ENCODE measurements at regions not wholly inside any gene's neighbourhood (a gene's known extent, or its start where the extent isn't known, plus 50 kb on each side); places are given as distances from the start of the nearest gene placed in this dataset.

GRCh38 chr14:62301080-62301479, 538.9 kb downstream of the SNAPC1 start:
- Histone ChIP-seq H3K4me3 (no peak overlapping the region), H3K36me3 (replicated peaks) (no peaks in the 10 kb centered on the region), H3K4me1 (no peaks in the 10 kb centered on the region), H3K9me3 (no peaks in the 10 kb centered on the region), H3K27me3 (ENCODE audit: low read depth) (no peaks in the 10 kb centered on the region)
- in situ Hi-C loops (cut with MboI; ENCODE audit: low sequenced_read_pairs) = no loop called here
- DNase-seq (ENCODE audit: low spot score in 2 of 2) = no peak

GRCh38 chr14:62301911-62302310, 539.7 kb downstream of the SNAPC1 start:
- in situ Hi-C loops (cut with MboI; ENCODE audit: low sequenced_read_pairs) = no loop called here
- Histone ChIP-seq H3K36me3 (replicated peaks) (no peaks in the 10 kb centered on the region), H3K4me3 (no peak overlapping the region), H3K27me3 (ENCODE audit: low read depth) (no peaks in the 10 kb centered on the region), H3K4me1 (no peaks in the 10 kb centered on the region), H3K9me3 (no peaks in the 10 kb centered on the region)
- no peak for DNase-seq (ENCODE audit: low spot score in 2 of 2)

GRCh38 chr14:62303437-62303836, 541.2 kb downstream of the SNAPC1 start:
- no peaks in the 10 kb centered on the region for H3K36me3 ChIP-seq (replicated peaks)
- no peak for DNase-seq (ENCODE audit: low spot score in 2 of 2)
- H3K4me1 ChIP-seq = no peaks in the 10 kb centered on the region
- no peaks in the 10 kb centered on the region for H3K27me3 ChIP-seq (ENCODE audit: low read depth)
- H3K4me3 ChIP-seq = no peak overlapping the region
- no peaks in the 10 kb centered on the region for H3K9me3 ChIP-seq
- in situ Hi-C loops (cut with MboI; ENCODE audit: low sequenced_read_pairs) = no loop called here

GRCh38 chr14:62304257-62304656, 542.0 kb downstream of the SNAPC1 start:
- Histone ChIP-seq H3K4me3 (no peak overlapping the region), H3K36me3 (replicated peaks) (no peaks in the 10 kb centered on the region), H3K27me3 (ENCODE audit: low read depth) (no peaks in the 10 kb centered on the region), H3K4me1 (no peaks in the 10 kb centered on the region), H3K9me3 (no peaks in the 10 kb centered on the region)
- in situ Hi-C loops (cut with MboI; ENCODE audit: low sequenced_read_pairs) = no loop called here
- no peak for DNase-seq (ENCODE audit: low spot score in 2 of 2)

- Histone ChIP-seq H3K27me3 (ENCODE audit: low read depth) (no peaks in the 10 kb centered on the region), H3K4me3 (no peak overlapping the region), H3K4me1 (no peaks in the 10 kb centered on the region), H3K36me3 (replicated peaks) (no peaks in the 10 kb centered on the region), H3K9me3 (no peaks in the 10 kb centered on the region)
- in situ Hi-C loops (cut with MboI; ENCODE audit: low sequenced_read_pairs) = no loop called here
- DNase-seq (ENCODE audit: low spot score in 2 of 2) = no peak
Measured at GRCh38 chr14:62307844-62308243, 545.6 kb downstream of the SNAPC1 start.

- H3K4me3 ChIP-seq = no peak overlapping the region
- in situ Hi-C loops (cut with MboI; ENCODE audit: low sequenced_read_pairs) = no loop called here
- H3K27me3 ChIP-seq (ENCODE audit: low read depth) = no peaks in the 10 kb centered on the region
- H3K4me1 ChIP-seq = no peaks in the 10 kb centered on the region
- no peaks in the 10 kb centered on the region for H3K36me3 ChIP-seq (replicated peaks)
- no peak for DNase-seq (ENCODE audit: low spot score in 2 of 2)
- H3K9me3 ChIP-seq = no peaks in the 10 kb centered on the region
Measured at GRCh38 chr14:62308316-62308715, 546.1 kb downstream of the SNAPC1 start.

GRCh38 chr14:62308891-62309290, 546.7 kb downstream of the SNAPC1 start:
- Histone ChIP-seq H3K4me3 (no peak overlapping the region), H3K9me3 (no peaks in the 10 kb centered on the region), H3K36me3 (replicated peaks) (no peaks in the 10 kb centered on the region), H3K27me3 (ENCODE audit: low read depth) (no peaks in the 10 kb centered on the region), H3K4me1 (no peaks in the 10 kb centered on the region)
- in situ Hi-C loops (cut with MboI; ENCODE audit: low sequenced_read_pairs) = no loop called here
- DNase-seq (ENCODE audit: low spot score in 2 of 2) = no peak

GRCh38 chr14:62313212-62313611, 551.0 kb downstream of the SNAPC1 start:
- no peak for DNase-seq (ENCODE audit: low spot score in 2 of 2)
- Histone ChIP-seq H3K4me1 (no peaks in the 10 kb centered on the region), H3K36me3 (replicated peaks) (no peaks in the 10 kb centered on the region), H3K4me3 (no peak overlapping the region), H3K9me3 (no peaks in the 10 kb centered on the region), H3K27me3 (ENCODE audit: low read depth) (no peaks in the 10 kb centered on the region)
- in situ Hi-C loops (cut with MboI; ENCODE audit: low sequenced_read_pairs) = no loop called here

- in situ Hi-C loops (cut with MboI; ENCODE audit: low sequenced_read_pairs) = no loop called here
- DNase-seq (ENCODE audit: low spot score in 2 of 2) = no peak
- H3K4me1 ChIP-seq = no peaks in the 10 kb centered on the region
- no peak overlapping the region for H3K4me3 ChIP-seq
- H3K36me3 ChIP-seq (replicated peaks) = no peaks in the 10 kb centered on the region
- H3K9me3 ChIP-seq = no peaks in the 10 kb centered on the region
- no peaks in the 10 kb centered on the region for H3K27me3 ChIP-seq (ENCODE audit: low read depth)
Measured at GRCh38 chr14:62314221-62314620, 552.0 kb downstream of the SNAPC1 start.

GRCh38 chr14:62314871-62315270, 552.7 kb downstream of the SNAPC1 start:
- no peaks in the 10 kb centered on the region for H3K4me1 ChIP-seq
- in situ Hi-C loops (cut with MboI; ENCODE audit: low sequenced_read_pairs) = no loop called here
- H3K27me3 ChIP-seq (ENCODE audit: low read depth) = no peaks in the 10 kb centered on the region
- no peak overlapping the region for H3K4me3 ChIP-seq
- no peaks in the 10 kb centered on the region for H3K36me3 ChIP-seq (replicated peaks)
- DNase-seq (ENCODE audit: low spot score in 2 of 2) = no peak
- no peaks in the 10 kb centered on the region for H3K9me3 ChIP-seq

- H3K36me3 ChIP-seq (replicated peaks) = no peaks in the 10 kb centered on the region
- H3K4me3 ChIP-seq = no peak overlapping the region
- in situ Hi-C loops (cut with MboI; ENCODE audit: low sequenced_read_pairs) = no loop called here
- H3K9me3 ChIP-seq = no peaks in the 10 kb centered on the region
- no peak for DNase-seq (ENCODE audit: low spot score in 2 of 2)
- H3K4me1 ChIP-seq = no peaks in the 10 kb centered on the region
- no peaks in the 10 kb centered on the region for H3K27me3 ChIP-seq (ENCODE audit: low read depth)
Measured at GRCh38 chr14:62315631-62316030, 553.4 kb downstream of the SNAPC1 start.

- H3K4me3 ChIP-seq = no peak overlapping the region
- no peaks in the 10 kb centered on the region for H3K36me3 ChIP-seq (replicated peaks)
- no peak for DNase-seq (ENCODE audit: low spot score in 2 of 2)
- H3K4me1 ChIP-seq = no peaks in the 10 kb centered on the region
- H3K27me3 ChIP-seq (ENCODE audit: low read depth) = no peaks in the 10 kb centered on the region
- in situ Hi-C loops (cut with MboI; ENCODE audit: low sequenced_read_pairs) = no loop called here
- no peaks in the 10 kb centered on the region for H3K9me3 ChIP-seq
Measured at GRCh38 chr14:62322216-62322615, 560.0 kb downstream of the SNAPC1 start.

GRCh38 chr14:62329427-62329826, 567.2 kb downstream of the SNAPC1 start:
- Histone ChIP-seq H3K36me3 (replicated peaks) (no peaks in the 10 kb centered on the region), H3K4me3 (no peak overlapping the region), H3K27me3 (ENCODE audit: low read depth) (no peaks in the 10 kb centered on the region), H3K4me1 (no peaks in the 10 kb centered on the region), H3K9me3 (no peaks in the 10 kb centered on the region)
- in situ Hi-C loops (cut with MboI; ENCODE audit: low sequenced_read_pairs) = no loop called here
- DNase-seq (ENCODE audit: low spot score in 2 of 2) = no peak

GRCh38 chr14:62347562-62348011, 585.4 kb downstream of the SNAPC1 start:
- 0 out of 2 replicates have a peak, but pooled peaks cover 3% of the 10 kb centered on the region for H3K9me3 ChIP-seq
- in situ Hi-C loops (cut with MboI; ENCODE audit: low sequenced_read_pairs) = no loop called here

GRCh38 chr14:62357362-62357761, 595.1 kb downstream of the SNAPC1 start:
- no peak for DNase-seq (ENCODE audit: low spot score in 2 of 2)
- Histone ChIP-seq H3K27me3 (ENCODE audit: low read depth) (no peaks in the 10 kb centered on the region), H3K36me3 (replicated peaks) (no peaks in the 10 kb centered on the region), H3K4me3 (no peak overlapping the region), H3K9me3 (0 out of 2 replicates have a peak, but pooled peaks cover under 1% of the 10 kb centered on the region), H3K4me1 (no peaks in the 10 kb centered on the region)
- in situ Hi-C loops (cut with MboI; ENCODE audit: low sequenced_read_pairs) = no loop called here

More at GRCh38 chr14:62347562-62348011, 585.4 kb downstream of the SNAPC1 start:
- Histone ChIP-seq H3K27me3 (ENCODE audit: low read depth) (no peaks in the 10 kb centered on the region), H3K4me1 (no peaks in the 10 kb centered on the region), H3K4me3 (no peak overlapping the region), H3K36me3 (replicated peaks) (no peaks in the 10 kb centered on the region)
- DNase-seq (ENCODE audit: low spot score in 2 of 2) = no peak
